ENCODE measurements at regions not wholly inside any gene's neighbourhood (a gene's known extent, or its start where the extent isn't known, plus 50 kb on each side); places are given as distances from the start of the nearest gene placed in this dataset.

- H3K4me1 ChIP-seq (ENCODE audit: control insufficient read depth in 2 of 2, insufficient read depth in 2 of 2, low read length in 2 of 2), result no peaks in the 10 kb centered on the region
- no peak overlapping the region for H3K27ac ChIP-seq (ENCODE audit: low read length in 2 of 2)
- Mint-ChIP-seq H3K27ac (no peak overlapping the region), H3K4me1 (no peaks in the 10 kb centered on the region), H3K4me3 (no peak overlapping the region), H3K27me3 (no peaks in the 10 kb centered on the region), H3K9me3 (ENCODE audit: insufficient read depth) (no peaks in the 10 kb centered on the region)
- H3K27me3 ChIP-seq (replicated peaks in 1 of 4; ENCODE audit: control extremely low read depth in 1 of 4, control insufficient read depth in 3 of 4, insufficient read depth in 4 of 4, low read length in 3 of 4), result no peaks in the 10 kb centered on the region
- H3K4me3 ChIP-seq (ENCODE audit: control extremely low read depth in 1 of 5, extremely low read depth in 1 of 5, insufficient read depth in 1 of 5, low read depth in 2 of 5, low read length in 4 of 5), result no peak overlapping the region
- no peaks in the 10 kb centered on the region for H3K9me3 ChIP-seq (ENCODE audit: control extremely low read depth in 1 of 3, control insufficient read depth in 2 of 3, insufficient read depth in 1 of 3, low read length in 2 of 3)
- ChIA-PET POLR2A (no interaction called here), CTCF (no interaction called here)
- intact Hi-C loops (cut with micrococcal nuclease), result no loop called here
- H3K4me2 ChIP-seq (replicated peaks; ENCODE audit: low read depth, low read length, poor library complexity, severe bottlenecking), result no peak overlapping the region
- H3K36me3 ChIP-seq (replicated peaks in 1 of 2; ENCODE audit: control extremely low read depth in 1 of 2, control insufficient read depth in 1 of 2, extremely low read depth in 1 of 2, insufficient read depth in 2 of 2, low read length in 1 of 2), result no peaks in the 10 kb centered on the region
- no peak overlapping the region for H2AFZ ChIP-seq (ENCODE audit: insufficient read depth, low read depth, low read length, poor library complexity, severe bottlenecking)
- H3K79me2 ChIP-seq (ENCODE audit: control insufficient read depth, insufficient read depth, low read length), result no peaks in the 10 kb centered on the region
- 100% methylated on average over 1 of the region's 2 CpGs for WGBS (ENCODE audit: insufficient coverage)
- TF ChIP-seq CTCF (IDR thresholded peaks at IDR 0.05) (no peak), EZH2 (IDR thresholded peaks at IDR 0.05; ENCODE audit: borderline replicate concordance, insufficient read depth, low read depth, low read length, poor library complexity, severe bottlenecking) (no peak)
- no peak for DNase-seq
- ATAC-seq (ENCODE audit: low read depth), result no peak
- no peak overlapping the region for H3K9ac ChIP-seq (ENCODE audit: low read length)
- no peaks in the 10 kb centered on the region for H4K20me1 ChIP-seq (ENCODE audit: control insufficient read depth, insufficient read depth, low read length, poor library complexity, severe bottlenecking)
Measured at GRCh38 chr12:63406781-63407180, 255.8 kb upstream of the AVPR1A start.

GRCh38 chr12:63404611-63405010, 253.6 kb upstream of the AVPR1A start:
- no peaks in the 10 kb centered on the region for H4K20me1 ChIP-seq (ENCODE audit: control insufficient read depth, insufficient read depth, low read length, poor library complexity, severe bottlenecking)
- H3K27ac Mint-ChIP-seq, result no peak overlapping the region
- H3K27me3 Mint-ChIP-seq, result no peaks in the 10 kb centered on the region
- H3K9me3 ChIP-seq (ENCODE audit: control extremely low read depth in 1 of 3, control insufficient read depth in 2 of 3, insufficient read depth in 1 of 3, low read length in 2 of 3), result peaks cover 0 to 6% (median 1%) of the 10 kb centered on the region in 3 donors
- H3K9ac ChIP-seq (ENCODE audit: low read length), result no peak overlapping the region
- H2AFZ ChIP-seq (ENCODE audit: insufficient read depth, low read depth, low read length, poor library complexity, severe bottlenecking), result no peak overlapping the region
- no peaks in the 10 kb centered on the region for H3K36me3 ChIP-seq (replicated peaks in 1 of 2; ENCODE audit: control extremely low read depth in 1 of 2, control insufficient read depth in 1 of 2, extremely low read depth in 1 of 2, insufficient read depth in 2 of 2, low read length in 1 of 2)
- DNase-seq, result no peak
- H3K79me2 ChIP-seq (ENCODE audit: control insufficient read depth, insufficient read depth, low read length), result no peaks in the 10 kb centered on the region
- no peak overlapping the region for H3K4me3 ChIP-seq (ENCODE audit: control extremely low read depth in 1 of 5, extremely low read depth in 1 of 5, insufficient read depth in 1 of 5, low read depth in 2 of 5, low read length in 4 of 5)
- ChIA-PET POLR2A (no interaction called here), CTCF (no interaction called here)
- H3K27ac ChIP-seq (ENCODE audit: low read length in 2 of 2), result no peak overlapping the region
- H3K4me2 ChIP-seq (replicated peaks; ENCODE audit: low read depth, low read length, poor library complexity, severe bottlenecking), result no peak overlapping the region
- intact Hi-C loops (cut with micrococcal nuclease), result no loop called here
- no peaks in the 10 kb centered on the region for H3K4me1 ChIP-seq (ENCODE audit: control insufficient read depth in 2 of 2, insufficient read depth in 2 of 2, low read length in 2 of 2)
- TF ChIP-seq EZH2 (IDR thresholded peaks at IDR 0.05; ENCODE audit: borderline replicate concordance, insufficient read depth, low read depth, low read length, poor library complexity, severe bottlenecking) (no peak), CTCF (IDR thresholded peaks at IDR 0.05) (no peak)
- H3K4me3 Mint-ChIP-seq, result no peak overlapping the region
- no peaks in the 10 kb centered on the region for H3K4me1 Mint-ChIP-seq
- no CpG with 5 or more reads among the region's 1 CpG for WGBS (ENCODE audit: insufficient coverage)
- no peaks in the 10 kb centered on the region for H3K27me3 ChIP-seq (replicated peaks in 1 of 4; ENCODE audit: control extremely low read depth in 1 of 4, control insufficient read depth in 3 of 4, insufficient read depth in 4 of 4, low read length in 3 of 4)
- H3K9me3 Mint-ChIP-seq (ENCODE audit: insufficient read depth), result no peaks in the 10 kb centered on the region
- no peak for ATAC-seq (ENCODE audit: low read depth)

Data from B cell (primary cell).